Upper lobe of left lung (tissue), 6 donors: ENCODE measurements at regions not wholly inside any gene's neighbourhood (a gene's known extent, or its start where the extent isn't known, plus 50 kb on each side); places are given as distances from the start of the nearest gene placed in this dataset.
A peak's percentile ranks its signal among the peaks of the same experiment; 100 is the strongest.

Experiments
- ATAC-seq, 2 donors: fragments of 200-7000 bp; cut with Tn5 transposase; one replicate each; pipeline ENCODE4 v1.9.1; 2022; ENCODE audit warnings: mild to moderate bottlenecking in 2 of 2, moderate library complexity in 2 of 2; ENCODE audit not compliant: low FRiP score in 2 of 2
- DNase-seq, 2 donors: peaks; one replicate each; pipeline ENCODE4 v3.0.0-alpha.2; 2019 to 2020
- H3K27ac ChIP-seq, 4 donors: fragments of 200-600 bp; sonication (generic); one replicate each; pipeline ENCODE4 v1.5.1; 2016 to 2019
- H3K27me3 ChIP-seq, 4 donors: fragments of 200-600 bp; sonication (generic); one replicate each; pipeline ENCODE4 v1.5.1; 2017 to 2019
- H3K36me3 ChIP-seq, 4 donors: fragments of 200-600 bp; sonication (generic); one replicate each; pipeline ENCODE4 v1.5.1; 2016 to 2019
- H3K4me1 ChIP-seq, 4 donors: fragments of 200-600 bp; sonication (generic); one replicate each; pipeline ENCODE4 v1.5.1; 2018 to 2019
- H3K4me3 ChIP-seq, 4 donors: fragments of 200-600 bp; sonication (generic); one replicate each; pipeline ENCODE4 v1.5.1; 2017 to 2019; ENCODE audit warnings: mild to moderate bottlenecking in 2 of 4, moderate library complexity in 1 of 4
- H3K9me3 ChIP-seq, 4 donors: fragments of 200-600 bp; sonication (generic); one replicate each; pipeline ENCODE4 v1.5.1; 2018 to 2019
- EP300 ChIP-seq, 4 donors: sonication (generic); formaldehyde crosslinking; IDR thresholded peaks; one replicate each; pipeline ENCODE4 v1.5.1; 2017; ENCODE audit warnings: antibody characterized with exemption in 4 of 4, control low read depth in 2 of 4
- POLR2A ChIP-seq, 4 donors: fragments of 450-650 bp; IDR thresholded peaks; one replicate each; pipeline ENCODE4 v1.5.1; 2016 to 2017; ENCODE audit warnings: antibody characterized with exemption in 4 of 4, mild to moderate bottlenecking in 2 of 4
- POLR2AphosphoS5 ChIP-seq, 2 donors: sonication (generic); formaldehyde crosslinking; IDR thresholded peaks; one replicate each; pipeline ENCODE4 v1.5.1; 2017; ENCODE audit warnings: antibody characterized with exemption in 2 of 2
- WGBS, 2 donors: methylation state at CpG; one replicate each; pipeline ENCODE4 v1.1.5; 2017 to 2018; 5-methylcytosine and 5-hydroxymethylcytosine counted together
- TF ChIP-seq, protein P1 (sequence below), 6 experiments: fragments of 450-650 bp in 4 of 6; fragments of 200-600 bp in 2 of 6; sonication (generic) in 2 of 6; IDR thresholded peaks; one replicate each; pipeline ENCODE4 v1.5.1; 2016 to 2019; ENCODE audit warnings: antibody characterized with exemption in 6 of 6
- donor health status: DM: no; HTN: no; CAD: no; lungs with moderate emphysema.
- donor health status: DM: no; HTN: yes; CAD: no; lungs with severe emphysema.

- DNase-seq (no peak), ATAC-seq (no peak)
- Histone ChIP-seq H3K27me3 (no peaks in the 10 kb centered on the region), H3K4me3 (no peak overlapping the region), H3K27ac (peak overlapping the region in 1 of 4 donors; percentile 59), H3K4me1 (peaks cover 5 to 17% (median 10%) of the 10 kb centered on the region in 4 donors), H3K9me3 (no peaks in the 10 kb centered on the region), H3K36me3 (no peaks in the 10 kb centered on the region)
- WGBS, 2 donors: 52 to 73% methylated on average over 3 of the region's 3 CpGs
- TF ChIP-seq POLR2AphosphoS5 (IDR thresholded peaks at IDR 0.05): no peak
- no peak for TF ChIP-seq EP300 (IDR thresholded peaks at IDR 0.05)
- TF ChIP-seq, protein P1, sequence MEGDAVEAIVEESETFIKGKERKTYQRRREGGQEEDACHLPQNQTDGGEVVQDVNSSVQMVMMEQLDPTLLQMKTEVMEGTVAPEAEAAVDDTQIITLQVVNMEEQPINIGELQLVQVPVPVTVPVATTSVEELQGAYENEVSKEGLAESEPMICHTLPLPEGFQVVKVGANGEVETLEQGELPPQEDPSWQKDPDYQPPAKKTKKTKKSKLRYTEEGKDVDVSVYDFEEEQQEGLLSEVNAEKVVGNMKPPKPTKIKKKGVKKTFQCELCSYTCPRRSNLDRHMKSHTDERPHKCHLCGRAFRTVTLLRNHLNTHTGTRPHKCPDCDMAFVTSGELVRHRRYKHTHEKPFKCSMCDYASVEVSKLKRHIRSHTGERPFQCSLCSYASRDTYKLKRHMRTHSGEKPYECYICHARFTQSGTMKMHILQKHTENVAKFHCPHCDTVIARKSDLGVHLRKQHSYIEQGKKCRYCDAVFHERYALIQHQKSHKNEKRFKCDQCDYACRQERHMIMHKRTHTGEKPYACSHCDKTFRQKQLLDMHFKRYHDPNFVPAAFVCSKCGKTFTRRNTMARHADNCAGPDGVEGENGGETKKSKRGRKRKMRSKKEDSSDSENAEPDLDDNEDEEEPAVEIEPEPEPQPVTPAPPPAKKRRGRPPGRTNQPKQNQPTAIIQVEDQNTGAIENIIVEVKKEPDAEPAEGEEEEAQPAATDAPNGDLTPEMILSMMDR (IDR thresholded peaks at IDR 0.05): no peak
- TF ChIP-seq POLR2A (IDR thresholded peaks at IDR 0.05): no peak
Observed at GRCh38 chr12:92554158-92555073, 148.4 kb upstream of the PLEKHG7 start.

- DNase-seq: no peak
- Histone ChIP-seq H3K27me3 (no peaks in the 10 kb centered on the region), H3K36me3 (no peaks in the 10 kb centered on the region), H3K27ac (peak overlapping the region in 2 of 4 donors; percentile 18 to 59), H3K4me3 (no peak overlapping the region), H3K4me1 (peaks cover 5 to 17% (median 10%) of the 10 kb centered on the region in 4 donors), H3K9me3 (no peaks in the 10 kb centered on the region)
- 47 to 48% methylated on average over 5 to 6 of the region's 6 CpGs for WGBS, 2 donors
- ATAC-seq: peak in 1 of 2 donors; percentile 48
- TF ChIP-seq POLR2AphosphoS5 (IDR thresholded peaks at IDR 0.05) (peak in 1 of 2 donors; percentile 45), POLR2A (IDR thresholded peaks at IDR 0.05) (no peak)
Observed at GRCh38 chr12:92553389-92553788, 149.4 kb upstream of the PLEKHG7 start.

GRCh38 chr12:92552412-92553108, 150.2 kb upstream of the PLEKHG7 start:
- Histone ChIP-seq H3K27me3 (no peaks in the 10 kb centered on the region), H3K9me3 (no peaks in the 10 kb centered on the region), H3K4me1 (peaks cover 5 to 17% (median 10%) of the 10 kb centered on the region in 4 donors), H3K27ac (peak overlapping the region in 1 of 4 donors; percentile 59), H3K36me3 (no peaks in the 10 kb centered on the region), H3K4me3 (no peak overlapping the region)
- DNase-seq (no peak), ATAC-seq (no peak)
- 90% methylated on average over 3 of the region's 3 CpGs for WGBS, 2 donors
- no peak for TF ChIP-seq POLR2AphosphoS5 (IDR thresholded peaks at IDR 0.05)
- TF ChIP-seq, protein P1 (IDR thresholded peaks at IDR 0.05): no peak

DNA sequence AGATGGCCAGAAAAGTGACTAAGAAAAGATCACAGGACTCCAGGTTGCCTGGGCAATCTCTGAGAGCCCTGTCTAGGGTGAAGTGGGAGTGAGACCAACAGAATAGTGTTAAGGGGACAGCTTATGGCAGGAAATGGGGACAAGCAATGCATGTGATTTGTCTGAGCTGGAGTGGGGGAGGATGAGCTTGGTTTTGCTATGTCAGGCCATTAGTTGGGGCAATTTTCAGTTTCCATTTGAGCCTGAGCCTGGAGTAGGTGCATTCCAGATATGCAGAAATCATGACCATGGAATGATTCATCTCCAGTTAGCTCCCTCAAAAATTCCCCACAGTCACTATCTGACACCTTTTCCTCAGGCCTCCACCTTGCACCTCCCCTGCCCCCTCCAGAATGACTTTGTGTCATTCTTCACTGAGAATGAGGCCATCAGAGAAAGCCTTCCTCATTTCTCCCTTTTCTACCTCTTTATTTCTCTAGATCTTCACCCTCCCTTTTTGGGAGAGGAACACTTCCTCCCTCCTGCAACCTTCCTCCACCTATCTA, 150.9 kb upstream of the PLEKHG7 start:
- DNase-seq: no peak
- H3K9me3 ChIP-seq: no peaks in the 10 kb centered on the region
- TF ChIP-seq EP300 (IDR thresholded peaks at IDR 0.05) (no peak), POLR2AphosphoS5 (IDR thresholded peaks at IDR 0.05) (no peak)
- TF ChIP-seq, protein P1 (IDR thresholded peaks at IDR 0.05): no peak
- no peak overlapping the region for H3K4me3 ChIP-seq
- no peak overlapping the region for H3K27ac ChIP-seq
- H3K4me1 ChIP-seq: peaks cover 5 to 17% (median 10%) of the 10 kb centered on the region in 4 donors
- no peak for ATAC-seq
- no peaks in the 10 kb centered on the region for H3K36me3 ChIP-seq
- H3K27me3 ChIP-seq: no peaks in the 10 kb centered on the region

- no peaks in the 10 kb centered on the region for H3K27me3 ChIP-seq
- H3K9me3 ChIP-seq: no peaks in the 10 kb centered on the region
- no peak overlapping the region for H3K4me3 ChIP-seq
- no peak for TF ChIP-seq POLR2AphosphoS5 (IDR thresholded peaks at IDR 0.05)
- TF ChIP-seq, protein P1 (IDR thresholded peaks at IDR 0.05): no peak
- no peak for TF ChIP-seq POLR2A (IDR thresholded peaks at IDR 0.05)
- TF ChIP-seq EP300 (IDR thresholded peaks at IDR 0.05): no peak
- WGBS, 2 donors: 96 to 100% methylated on average over 3 of the region's 3 CpGs
- ATAC-seq (no peak), DNase-seq (no peak)
- no peak overlapping the region for H3K27ac ChIP-seq
- H3K36me3 ChIP-seq: no peaks in the 10 kb centered on the region
- peaks cover 5 to 17% (median 10%) of the 10 kb centered on the region in 4 donors for H3K4me1 ChIP-seq
Observed at GRCh38 chr12:92551210-92551609, 151.6 kb upstream of the PLEKHG7 start.
